ENCODE measurements at regions not wholly inside any gene's neighbourhood (a gene's known extent, or its start where the extent isn't known, plus 50 kb on each side); places are given as distances from the start of the nearest gene placed in this dataset.

GRCh38 chr16:73794994-73795393, 501.6 kb upstream of the PSMD7 start:
- H3K9ac ChIP-seq (ENCODE audit: low read length) = no peak overlapping the region
- no peak overlapping the region for H3K27ac ChIP-seq (ENCODE audit: low read depth, low read length)
- no peaks in the 10 kb centered on the region for H3K9me3 ChIP-seq (ENCODE audit: low read length)
- peaks cover 15% of the 10 kb centered on the region for H3K4me1 ChIP-seq (ENCODE audit: insufficient read depth, low read length)
- no peaks in the 10 kb centered on the region for H3K27me3 ChIP-seq (ENCODE audit: control insufficient read depth in 1 of 2, insufficient read depth in 2 of 2, low read length in 2 of 2)
- H3K4me3 ChIP-seq (ENCODE audit: low read depth in 1 of 2, low read length in 2 of 2) = no peak overlapping the region
- no peaks in the 10 kb centered on the region for H3K36me3 ChIP-seq (ENCODE audit: insufficient read depth, low read length)

- peaks cover 15% of the 10 kb centered on the region for H3K4me1 ChIP-seq (ENCODE audit: insufficient read depth, low read length)
- no peaks in the 10 kb centered on the region for H3K27me3 ChIP-seq (ENCODE audit: control insufficient read depth in 1 of 2, insufficient read depth in 2 of 2, low read length in 2 of 2)
- H3K9ac ChIP-seq (ENCODE audit: low read length) = no peak overlapping the region
- H3K9me3 ChIP-seq (ENCODE audit: low read length) = no peaks in the 10 kb centered on the region
- no peak overlapping the region for H3K4me3 ChIP-seq (ENCODE audit: low read depth in 1 of 2, low read length in 2 of 2)
- no peaks in the 10 kb centered on the region for H3K36me3 ChIP-seq (ENCODE audit: insufficient read depth, low read length)
- H3K27ac ChIP-seq (ENCODE audit: low read depth, low read length) = no peak overlapping the region
Observed at GRCh38 chr16:73793871-73794437, 502.7 kb upstream of the PSMD7 start.

- Histone ChIP-seq H3K9ac (ENCODE audit: low read length) (no peak overlapping the region), H3K9me3 (ENCODE audit: low read length) (no peaks in the 10 kb centered on the region), H3K27me3 (ENCODE audit: control insufficient read depth in 1 of 2, insufficient read depth in 2 of 2, low read length in 2 of 2) (no peaks in the 10 kb centered on the region), H3K27ac (ENCODE audit: low read depth, low read length) (no peak overlapping the region), H3K4me1 (ENCODE audit: insufficient read depth, low read length) (peaks cover 15% of the 10 kb centered on the region), H3K36me3 (ENCODE audit: insufficient read depth, low read length) (no peaks in the 10 kb centered on the region), H3K4me3 (ENCODE audit: low read depth in 1 of 2, low read length in 2 of 2) (no peak overlapping the region)
Observed at GRCh38 chr16:73793260-73793659, 503.4 kb upstream of the PSMD7 start.

- Histone ChIP-seq H3K27me3 (ENCODE audit: control insufficient read depth in 1 of 2, insufficient read depth in 2 of 2, low read length in 2 of 2) (no peaks in the 10 kb centered on the region), H3K36me3 (ENCODE audit: insufficient read depth, low read length) (no peaks in the 10 kb centered on the region), H3K27ac (ENCODE audit: low read depth, low read length) (no peak overlapping the region), H3K4me3 (ENCODE audit: low read depth in 1 of 2, low read length in 2 of 2) (no peak overlapping the region), H3K9ac (ENCODE audit: low read length) (no peak overlapping the region), H3K9me3 (ENCODE audit: low read length) (no peaks in the 10 kb centered on the region), H3K4me1 (ENCODE audit: insufficient read depth, low read length) (peaks cover 15% of the 10 kb centered on the region)
Observed at GRCh38 chr16:73792199-73793020, 504.2 kb upstream of the PSMD7 start.

- Histone ChIP-seq H3K4me3 (ENCODE audit: low read depth in 1 of 2, low read length in 2 of 2) (no peak overlapping the region), H3K36me3 (ENCODE audit: insufficient read depth, low read length) (no peaks in the 10 kb centered on the region), H3K9me3 (ENCODE audit: low read length) (peaks cover 5% of the 10 kb centered on the region), H3K4me1 (ENCODE audit: insufficient read depth, low read length) (no peaks in the 10 kb centered on the region), H3K27me3 (ENCODE audit: control insufficient read depth in 1 of 2, insufficient read depth in 2 of 2, low read length in 2 of 2) (no peaks in the 10 kb centered on the region), H3K27ac (ENCODE audit: low read depth, low read length) (no peak overlapping the region), H3K9ac (ENCODE audit: low read length) (no peak overlapping the region)
Observed at GRCh38 chr16:73781297-73781696, 515.3 kb upstream of the PSMD7 start.

- Histone ChIP-seq H3K36me3 (ENCODE audit: insufficient read depth, low read length) (no peaks in the 10 kb centered on the region), H3K4me3 (ENCODE audit: low read depth in 1 of 2, low read length in 2 of 2) (no peak overlapping the region), H3K9ac (ENCODE audit: low read length) (no peak overlapping the region), H3K9me3 (ENCODE audit: low read length) (peaks cover 5% of the 10 kb centered on the region), H3K27ac (ENCODE audit: low read depth, low read length) (no peak overlapping the region), H3K4me1 (ENCODE audit: insufficient read depth, low read length) (no peaks in the 10 kb centered on the region), H3K27me3 (ENCODE audit: control insufficient read depth in 1 of 2, insufficient read depth in 2 of 2, low read length in 2 of 2) (no peaks in the 10 kb centered on the region)
Observed at GRCh38 chr16:73778887-73779286, 517.7 kb upstream of the PSMD7 start.

- no peaks in the 10 kb centered on the region for H3K4me1 ChIP-seq (ENCODE audit: insufficient read depth, low read length)
- no peaks in the 10 kb centered on the region for H3K27me3 ChIP-seq (ENCODE audit: control insufficient read depth in 1 of 2, insufficient read depth in 2 of 2, low read length in 2 of 2)
- no peaks in the 10 kb centered on the region for H3K36me3 ChIP-seq (ENCODE audit: insufficient read depth, low read length)
- H3K27ac ChIP-seq (ENCODE audit: low read depth, low read length) = no peak overlapping the region
- H3K4me3 ChIP-seq (ENCODE audit: low read depth in 1 of 2, low read length in 2 of 2) = peak overlapping the region in 1 of 2 donors; percentile 41
- H3K9me3 ChIP-seq (ENCODE audit: low read length) = no peaks in the 10 kb centered on the region
- H3K9ac ChIP-seq (ENCODE audit: low read length) = no peak overlapping the region
Observed at GRCh38 chr16:73775841-73776388, 520.7 kb upstream of the PSMD7 start.

GRCh38 chr16:73771196-73772064, 525.2 kb upstream of the PSMD7 start:
- no peaks in the 10 kb centered on the region for H3K27me3 ChIP-seq (ENCODE audit: control insufficient read depth in 1 of 2, insufficient read depth in 2 of 2, low read length in 2 of 2)
- H3K4me1 ChIP-seq (ENCODE audit: insufficient read depth, low read length) = peaks cover 4% of the 10 kb centered on the region
- H3K9me3 ChIP-seq (ENCODE audit: low read length) = no peaks in the 10 kb centered on the region
- H3K27ac ChIP-seq (ENCODE audit: low read depth, low read length) = no peak overlapping the region
- no peak overlapping the region for H3K9ac ChIP-seq (ENCODE audit: low read length)
- no peak overlapping the region for H3K4me3 ChIP-seq (ENCODE audit: low read depth in 1 of 2, low read length in 2 of 2)
- no peaks in the 10 kb centered on the region for H3K36me3 ChIP-seq (ENCODE audit: insufficient read depth, low read length)

- Histone ChIP-seq H3K9ac (ENCODE audit: low read length) (no peak overlapping the region), H3K36me3 (ENCODE audit: insufficient read depth, low read length) (no peaks in the 10 kb centered on the region), H3K27me3 (ENCODE audit: control insufficient read depth in 1 of 2, insufficient read depth in 2 of 2, low read length in 2 of 2) (no peaks in the 10 kb centered on the region), H3K9me3 (ENCODE audit: low read length) (no peaks in the 10 kb centered on the region), H3K27ac (ENCODE audit: low read depth, low read length) (no peak overlapping the region), H3K4me1 (ENCODE audit: insufficient read depth, low read length) (peaks cover 4% of the 10 kb centered on the region), H3K4me3 (ENCODE audit: low read depth in 1 of 2, low read length in 2 of 2) (no peak overlapping the region)
Observed at GRCh38 chr16:73768786-73769203, 527.8 kb upstream of the PSMD7 start.

GRCh38 chr16:73764321-73764720, 532.3 kb upstream of the PSMD7 start:
- H3K9ac ChIP-seq (ENCODE audit: low read length) = no peak overlapping the region
- peaks cover 4% of the 10 kb centered on the region for H3K4me1 ChIP-seq (ENCODE audit: insufficient read depth, low read length)
- no peaks in the 10 kb centered on the region for H3K27me3 ChIP-seq (ENCODE audit: control insufficient read depth in 1 of 2, insufficient read depth in 2 of 2, low read length in 2 of 2)
- no peak overlapping the region for H3K27ac ChIP-seq (ENCODE audit: low read depth, low read length)
- no peaks in the 10 kb centered on the region for H3K36me3 ChIP-seq (ENCODE audit: insufficient read depth, low read length)
- H3K9me3 ChIP-seq (ENCODE audit: low read length) = no peaks in the 10 kb centered on the region
- H3K4me3 ChIP-seq (ENCODE audit: low read depth in 1 of 2, low read length in 2 of 2) = no peak overlapping the region

Data from muscle layer of colon (tissue), 2 donors.